Activated effector memory CD4-positive, alpha-beta T cell treated with Interleukin-2 at 50 U/mL for 16 hours (primary cell): ENCODE measurements at regions not wholly inside any gene's neighbourhood (a gene's known extent, or its start where the extent isn't known, plus 50 kb on each side); places are given as distances from the start of the nearest gene placed in this dataset.
"Not testable (repeated sequence)": the region's sequence is repeated elsewhere in the genome, so short reads cannot be mapped to it uniquely, and the experiment has no call there.

Experiments used
- DNase-seq: peaks from one replicate; pipeline ENCODE4 v3.0.0-alpha.2; 2020

GRCh38 chr1:229862017-229862774, 204.8 kb upstream of the GALNT2 start:
- no peak for DNase-seq

DNA sequence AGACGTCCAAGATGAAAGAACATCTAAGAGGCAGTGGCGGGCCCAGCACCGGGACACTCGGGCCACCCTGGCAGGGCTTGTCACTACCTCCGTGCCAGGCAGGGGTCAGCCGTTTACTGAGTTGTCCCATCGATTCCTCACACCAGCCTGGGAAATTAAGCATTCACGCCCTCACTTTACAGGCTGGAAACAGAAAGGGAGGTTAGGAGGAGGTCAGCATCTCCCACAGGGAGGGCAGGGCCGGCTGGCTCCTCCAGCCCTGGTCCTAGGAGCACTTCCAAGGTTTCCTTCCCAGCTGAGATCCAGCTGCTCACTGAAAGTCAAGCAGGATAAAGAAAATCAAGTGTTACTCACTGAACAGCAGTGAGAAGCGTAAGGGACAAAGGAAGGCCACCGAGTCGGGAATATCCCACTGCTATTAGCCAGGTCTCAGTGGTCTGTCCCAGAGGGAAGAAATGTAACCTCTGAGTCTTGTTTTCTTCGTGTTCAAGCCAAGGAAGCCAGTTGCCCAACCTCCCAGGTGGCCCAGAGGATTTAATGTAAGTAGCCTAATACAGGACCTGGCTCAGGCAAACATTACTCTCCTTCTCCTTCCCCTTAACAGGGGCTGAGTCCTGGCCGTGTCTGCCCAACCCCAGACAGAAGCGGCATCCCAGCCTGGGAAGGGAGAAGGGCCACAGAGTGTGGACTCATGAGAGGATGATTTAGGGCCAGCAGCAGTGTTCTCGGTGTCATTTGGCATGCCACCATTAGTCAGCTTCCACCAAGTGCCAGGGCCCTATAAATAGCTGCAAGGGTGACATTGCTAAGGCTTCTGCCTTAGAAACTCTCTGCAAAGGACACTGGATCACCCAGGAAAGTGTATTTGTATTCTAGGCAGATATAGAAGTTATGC, 203.1 kb upstream of the GALNT2 start:
- DNase-seq: no peak

GRCh38 chr1:229864686-229865230, 202.3 kb upstream of the GALNT2 start:
- DNase-seq: no peak

- DNase-seq: not testable (repeated sequence)
Observed at GRCh38 chr1:229865321-229865720, 201.7 kb upstream of the GALNT2 start.

DNA sequence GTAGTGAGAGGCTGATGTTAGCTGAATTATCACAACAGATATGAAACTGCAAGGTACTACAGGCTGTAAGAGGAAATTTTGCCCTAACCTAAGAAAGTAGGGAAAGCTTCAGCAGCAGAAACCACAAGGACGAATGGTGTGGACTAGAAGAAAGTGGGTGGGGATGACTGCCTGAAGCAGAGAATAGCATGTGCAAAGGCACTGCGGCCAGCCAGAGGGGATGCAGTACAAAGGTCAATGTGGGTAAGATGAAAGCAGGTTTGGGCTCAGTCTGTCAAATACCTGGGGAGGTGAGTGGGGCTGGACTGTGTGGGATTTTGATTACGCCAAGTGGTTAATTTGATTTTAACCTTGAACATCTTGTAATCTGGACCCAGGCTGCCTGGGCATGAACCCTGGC, 199.3 kb upstream of the GALNT2 start:
- no peak for DNase-seq

- no peak for DNase-seq
Observed at GRCh38 chr1:229869240-229869639, 197.8 kb upstream of the GALNT2 start.

GRCh38 chr1:229869687-229870086, 197.4 kb upstream of the GALNT2 start:
- no peak for DNase-seq

DNA sequence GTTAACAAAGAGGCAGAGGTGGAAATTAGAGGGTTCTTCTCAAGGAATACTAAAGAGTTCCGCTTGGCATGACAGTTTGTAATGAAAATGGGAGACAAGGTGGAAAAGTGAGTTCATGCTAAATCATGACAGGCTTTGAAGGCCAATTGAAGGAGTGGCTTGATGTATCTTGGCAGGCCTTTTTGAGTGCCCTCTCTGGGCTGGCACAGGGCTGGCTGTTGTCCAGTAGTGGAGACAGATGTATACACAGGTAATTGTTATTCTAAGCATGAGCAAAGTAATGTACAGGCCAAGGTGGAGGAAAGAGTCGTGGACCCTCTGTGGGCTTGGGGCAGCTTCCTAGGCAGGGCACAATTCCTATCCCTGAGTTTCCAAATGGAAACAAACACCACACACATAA, 196.7 kb upstream of the GALNT2 start:
- DNase-seq: no peak

- no peak for DNase-seq
Observed at GRCh38 chr1:229871078-229871676, 195.9 kb upstream of the GALNT2 start.

DNA sequence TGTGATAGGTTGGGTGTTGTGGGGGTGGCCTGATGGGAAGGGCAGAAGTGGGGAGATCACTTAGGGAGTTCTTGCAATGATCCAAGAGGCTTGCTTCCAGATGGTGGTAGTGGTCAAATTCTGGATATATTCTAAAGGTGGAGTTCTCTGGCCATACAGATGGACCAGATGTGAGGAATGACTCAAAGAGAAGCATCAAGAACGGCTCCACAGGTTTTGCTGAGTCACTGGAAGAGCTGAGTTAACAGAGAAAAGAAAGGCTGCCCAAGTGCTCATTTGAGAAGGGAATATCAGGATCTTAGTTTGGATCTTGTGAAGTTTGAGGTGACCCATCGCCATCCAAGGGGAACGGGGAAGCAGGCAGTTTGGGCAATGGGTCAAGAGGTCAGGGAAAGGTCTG, 192.9 kb upstream of the GALNT2 start:
- no peak for DNase-seq

DNA sequence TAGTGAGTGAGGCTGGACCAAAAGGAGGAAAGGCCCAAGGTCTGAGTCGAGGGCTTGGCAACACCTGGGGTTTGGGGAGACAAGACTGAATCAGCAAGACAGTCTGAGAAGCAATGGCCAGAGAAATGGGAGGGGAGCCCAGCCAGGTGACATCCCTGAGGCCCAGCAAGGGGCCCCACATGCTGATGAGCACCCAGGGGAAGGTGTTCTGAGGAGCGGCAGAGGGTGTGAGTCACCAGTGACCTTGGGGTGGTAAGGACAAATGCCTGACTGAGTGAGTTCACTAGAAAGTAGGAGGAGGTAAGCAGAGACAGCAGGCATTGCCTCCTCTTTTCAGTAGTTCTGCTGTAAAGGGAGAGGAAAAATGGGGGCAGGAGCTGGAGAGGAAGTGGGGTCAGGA, 192.4 kb upstream of the GALNT2 start:
- DNase-seq: no peak

GRCh38 chr1:229875086-229875485, 192.0 kb upstream of the GALNT2 start:
- DNase-seq: no peak

DNA sequence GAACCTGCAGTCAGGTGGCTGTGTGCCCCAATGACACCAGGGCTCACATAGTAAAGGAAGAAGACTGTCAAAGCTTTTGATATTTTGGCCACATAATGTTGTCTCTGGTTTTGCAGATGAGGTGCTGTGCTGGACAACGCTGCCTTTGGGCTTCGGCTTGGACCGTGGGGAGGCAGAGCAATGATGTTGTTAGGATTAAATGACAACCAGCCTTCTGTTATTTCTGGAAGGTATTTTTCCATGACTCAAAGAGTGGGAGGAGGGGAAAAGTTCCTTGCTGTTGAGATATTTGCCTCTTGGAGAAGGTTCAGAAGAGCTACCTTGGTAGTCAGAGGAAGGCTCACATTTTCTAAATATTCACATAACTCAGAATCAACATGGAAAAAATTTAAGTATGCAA, 187.3 kb upstream of the GALNT2 start:
- DNase-seq: no peak

- no peak for DNase-seq
Observed at GRCh38 chr1:229880271-229881170, 186.5 kb upstream of the GALNT2 start.

DNA sequence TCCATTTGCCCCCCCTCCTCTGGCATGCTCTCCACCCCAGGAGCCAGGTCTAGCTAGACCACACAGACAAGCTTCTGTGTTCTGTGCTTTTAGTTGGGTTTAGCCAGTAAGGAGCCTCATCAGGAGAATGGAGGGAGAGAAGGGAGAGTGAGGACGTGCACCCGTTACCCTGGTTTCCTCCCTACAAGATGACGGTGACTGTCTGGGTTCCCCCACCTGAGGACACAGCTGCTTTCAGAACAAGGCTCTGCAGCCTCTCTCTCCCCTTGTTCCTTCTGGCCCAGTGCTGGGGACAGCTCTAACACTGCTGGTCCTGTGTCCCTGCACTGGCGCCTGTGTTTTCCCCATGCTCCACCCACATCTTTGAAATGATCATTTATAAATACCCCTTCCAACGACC, 184.4 kb upstream of the GALNT2 start:
- no peak for DNase-seq

DNA sequence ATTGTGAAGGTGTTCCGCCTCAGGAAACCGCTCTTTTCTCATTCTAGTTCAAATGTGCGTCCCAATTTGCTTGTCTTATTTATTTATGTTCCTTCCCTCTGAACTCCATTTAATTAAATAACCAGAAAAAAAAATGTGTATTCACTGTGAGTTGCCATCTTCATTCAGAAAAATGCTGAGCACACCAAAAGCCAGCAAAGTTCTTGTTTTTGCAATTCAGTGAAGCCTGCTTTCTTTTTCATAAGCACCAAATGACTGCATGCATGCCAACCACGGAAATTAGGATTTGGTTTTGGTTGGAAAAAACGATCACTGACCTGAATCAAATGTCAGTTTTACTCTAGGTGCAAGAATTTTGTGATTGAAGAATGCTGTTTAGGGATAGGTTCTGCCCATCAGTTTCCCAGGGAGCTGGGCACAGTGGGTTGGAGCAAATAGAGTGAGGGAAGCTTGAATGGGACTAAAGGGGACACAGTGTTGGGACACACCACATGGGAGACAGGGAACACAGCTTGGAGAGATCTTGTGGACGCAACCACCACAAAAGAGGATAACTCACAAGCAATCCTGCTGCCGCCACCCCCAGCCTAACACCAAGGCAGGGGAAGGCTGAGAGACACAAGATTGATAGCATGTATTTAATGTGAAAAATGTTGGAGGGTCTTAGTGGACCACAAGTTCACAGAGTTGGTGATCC, 183.4 kb upstream of the GALNT2 start:
- no peak for DNase-seq

DNA sequence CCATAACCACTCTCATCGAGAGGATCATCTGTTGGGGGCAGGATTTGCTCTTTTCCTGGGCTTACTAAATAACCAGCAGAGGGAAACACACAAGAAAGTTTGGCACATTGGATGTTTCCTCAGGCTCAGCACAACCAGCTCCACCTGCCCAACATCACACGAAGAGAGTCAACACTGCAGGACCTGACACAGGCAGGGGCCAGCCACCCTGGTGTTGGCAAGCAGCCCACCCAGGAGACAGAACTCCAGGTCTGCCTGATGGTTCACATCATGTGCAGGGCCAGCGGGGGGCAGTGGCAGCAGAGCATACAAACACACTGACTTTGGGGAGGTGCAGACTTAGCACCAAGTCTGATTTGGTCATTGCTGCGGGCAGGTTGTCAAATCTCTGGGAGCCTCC, 182.3 kb upstream of the GALNT2 start:
- DNase-seq: no peak

DNA sequence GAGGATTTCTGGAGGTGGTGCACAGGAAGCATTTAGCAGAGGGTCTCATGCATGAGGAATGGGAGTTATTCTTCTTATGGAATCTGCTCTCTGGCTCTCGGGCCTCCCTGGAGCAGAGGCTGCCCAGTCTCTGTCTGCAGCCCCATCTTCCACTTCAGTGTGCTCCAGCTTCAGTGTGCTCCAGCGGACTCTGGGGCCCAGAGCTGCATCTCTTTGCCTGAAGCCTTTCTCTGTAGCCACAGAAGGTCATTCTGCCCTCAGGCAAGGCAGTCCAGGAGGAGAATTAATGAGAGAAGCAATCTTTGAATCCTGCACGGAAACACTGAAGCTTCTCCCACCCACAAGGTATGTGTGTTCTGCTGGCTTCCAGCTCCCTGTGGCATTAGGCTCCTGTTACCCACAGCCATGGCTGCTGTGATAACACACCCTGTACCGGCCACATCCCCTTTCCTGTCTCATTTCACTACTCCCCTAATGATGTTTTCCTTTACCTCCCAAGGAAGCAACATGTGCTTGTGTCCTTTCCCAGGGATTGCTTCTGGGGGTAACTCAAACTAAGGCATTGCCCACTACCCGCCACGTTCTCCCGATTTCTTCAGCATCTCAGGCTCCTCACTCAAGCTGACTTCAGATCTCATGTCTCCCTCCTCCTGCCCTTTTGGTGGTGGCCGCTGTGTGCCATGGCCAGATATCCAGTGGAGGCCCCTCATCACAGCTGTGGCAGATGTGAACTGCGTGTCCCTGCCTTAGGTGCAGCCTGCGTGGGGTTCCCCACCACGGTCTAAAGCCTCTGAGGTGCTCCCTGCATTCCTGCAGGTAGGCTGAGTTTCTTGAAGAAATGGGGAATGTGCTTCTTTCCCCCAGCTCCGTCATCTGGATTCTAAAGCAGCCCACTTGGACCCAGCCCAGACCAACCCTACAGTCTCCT, 181.2 kb upstream of the GALNT2 start:
- no peak for DNase-seq

DNA sequence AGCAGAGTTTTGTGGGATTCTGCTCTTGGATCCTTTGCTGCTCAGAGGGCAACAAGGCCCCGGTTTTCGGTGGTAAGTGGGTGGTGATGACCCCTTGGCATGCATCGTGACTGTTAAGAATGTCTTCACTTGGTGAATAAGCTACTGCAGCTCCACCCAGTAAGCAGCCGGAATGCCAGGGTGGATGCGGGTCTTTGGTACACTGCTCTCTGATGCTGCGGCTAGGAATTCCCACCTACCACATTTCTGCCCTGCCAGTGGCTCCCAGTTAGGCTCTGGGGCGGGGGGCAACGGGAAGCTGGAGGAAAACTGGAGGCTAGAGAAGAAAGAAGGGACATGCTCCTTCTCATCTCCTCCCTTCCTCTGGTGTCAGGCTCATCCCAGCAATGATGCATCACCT, 180.4 kb upstream of the GALNT2 start:
- no peak for DNase-seq

DNA sequence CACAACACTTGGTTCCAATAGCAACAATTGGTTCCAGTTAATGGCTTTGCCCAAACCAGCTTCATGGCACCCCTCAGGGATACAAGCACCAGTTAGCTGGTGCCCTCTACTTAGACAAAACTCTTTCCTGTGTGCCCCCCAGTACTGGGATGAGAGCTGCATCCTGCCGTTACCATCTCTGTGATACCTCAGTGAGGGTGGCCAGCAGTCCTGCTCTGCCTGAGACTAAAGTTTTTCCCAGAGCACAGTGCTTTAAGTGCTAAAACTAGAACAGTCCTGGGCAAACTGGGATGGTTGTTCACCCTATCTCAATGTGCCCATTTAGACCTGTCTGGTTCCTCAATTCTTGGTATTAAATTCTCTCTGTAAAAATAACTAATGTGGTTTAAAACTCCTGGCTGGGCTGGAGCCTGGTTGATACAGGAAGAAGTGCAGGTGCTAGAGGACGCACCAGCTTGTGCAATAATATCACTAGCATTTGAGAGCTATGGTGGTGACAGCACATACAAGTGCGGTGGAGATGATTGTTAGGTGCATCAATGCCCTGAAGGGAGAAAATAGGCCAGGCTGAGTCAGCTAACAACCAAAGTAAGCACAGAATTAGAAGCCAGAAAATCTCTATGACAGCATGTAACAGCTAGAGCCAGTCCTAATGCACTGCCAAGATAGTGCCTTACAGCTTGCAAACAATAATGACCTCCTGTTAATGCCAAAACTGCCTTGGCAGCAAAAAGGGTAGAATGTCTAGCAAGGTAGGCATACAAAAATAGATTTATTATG, 179.8 kb upstream of the GALNT2 start:
- no peak for DNase-seq
